ENCODE measurements at regions not wholly inside any gene's neighbourhood (a gene's known extent, or its start where the extent isn't known, plus 50 kb on each side); places are given as distances from the start of the nearest gene placed in this dataset.

DNA sequence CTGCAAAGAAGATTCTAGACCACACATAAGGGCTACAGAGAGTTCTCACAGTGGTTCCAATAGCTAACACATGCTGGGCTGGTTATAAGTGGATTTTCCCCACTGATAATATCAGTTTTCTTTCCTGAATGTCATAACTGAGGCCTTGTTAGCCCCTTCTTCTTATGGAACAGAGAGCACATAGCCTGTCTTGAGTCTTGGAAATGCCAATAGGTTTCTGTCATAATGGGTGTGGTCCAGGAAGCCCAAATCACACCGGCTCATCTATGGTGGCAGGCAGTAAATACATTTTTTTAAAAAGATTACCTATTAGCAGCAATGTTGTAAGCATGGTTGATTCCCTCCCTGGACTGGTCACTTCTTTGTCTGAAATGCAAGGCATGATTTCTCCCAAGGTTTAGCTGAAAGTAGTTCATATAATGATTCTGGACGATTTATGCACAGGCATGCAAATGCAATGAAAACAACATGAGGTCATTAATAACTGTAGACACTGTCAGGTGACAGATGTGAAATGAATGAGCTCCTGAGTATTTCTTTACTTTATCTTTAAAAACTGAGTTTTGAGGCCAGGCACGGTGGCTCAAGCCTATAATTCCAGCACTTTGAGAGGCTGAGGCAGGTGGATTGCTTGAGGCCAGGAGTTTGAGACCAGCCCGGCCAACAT is 67.2 kb upstream of the ATP2C1 start:
- TF ChIP-seq SMC3 (IDR thresholded peaks at IDR 0.05) (no peak), CTCF (IDR thresholded peaks at IDR 0.05) (no peak), USF2 (IDR thresholded peaks at IDR 0.05) (no peak), RCOR1 (IDR thresholded peaks at IDR 0.05; ENCODE audit: low read depth, low read length) (no peak), RNF2 (IDR thresholded peaks at IDR 0.05; ENCODE audit: borderline replicate concordance, low read depth) (no peak), JUN (IDR thresholded peaks at IDR 0.05) (no peak), POLR2A (IDR thresholded peaks at IDR 0.05; ENCODE audit: low read length) (no peak), NR3C1 (IDR thresholded peaks at IDR 0.05) (no peak), FOSL2 (IDR thresholded peaks at IDR 0.05) (no peak), FOSL2 (CRISPR knock-in tag; IDR thresholded peaks at IDR 0.05) (no peak), MAZ (IDR thresholded peaks at IDR 0.05; ENCODE audit: borderline replicate concordance, low read depth, low read length) (no peak), MYC (IDR thresholded peaks at IDR 0.05; ENCODE audit: borderline replicate concordance, low read length) (no peak)
- TF ChIP-seq, protein P1, sequence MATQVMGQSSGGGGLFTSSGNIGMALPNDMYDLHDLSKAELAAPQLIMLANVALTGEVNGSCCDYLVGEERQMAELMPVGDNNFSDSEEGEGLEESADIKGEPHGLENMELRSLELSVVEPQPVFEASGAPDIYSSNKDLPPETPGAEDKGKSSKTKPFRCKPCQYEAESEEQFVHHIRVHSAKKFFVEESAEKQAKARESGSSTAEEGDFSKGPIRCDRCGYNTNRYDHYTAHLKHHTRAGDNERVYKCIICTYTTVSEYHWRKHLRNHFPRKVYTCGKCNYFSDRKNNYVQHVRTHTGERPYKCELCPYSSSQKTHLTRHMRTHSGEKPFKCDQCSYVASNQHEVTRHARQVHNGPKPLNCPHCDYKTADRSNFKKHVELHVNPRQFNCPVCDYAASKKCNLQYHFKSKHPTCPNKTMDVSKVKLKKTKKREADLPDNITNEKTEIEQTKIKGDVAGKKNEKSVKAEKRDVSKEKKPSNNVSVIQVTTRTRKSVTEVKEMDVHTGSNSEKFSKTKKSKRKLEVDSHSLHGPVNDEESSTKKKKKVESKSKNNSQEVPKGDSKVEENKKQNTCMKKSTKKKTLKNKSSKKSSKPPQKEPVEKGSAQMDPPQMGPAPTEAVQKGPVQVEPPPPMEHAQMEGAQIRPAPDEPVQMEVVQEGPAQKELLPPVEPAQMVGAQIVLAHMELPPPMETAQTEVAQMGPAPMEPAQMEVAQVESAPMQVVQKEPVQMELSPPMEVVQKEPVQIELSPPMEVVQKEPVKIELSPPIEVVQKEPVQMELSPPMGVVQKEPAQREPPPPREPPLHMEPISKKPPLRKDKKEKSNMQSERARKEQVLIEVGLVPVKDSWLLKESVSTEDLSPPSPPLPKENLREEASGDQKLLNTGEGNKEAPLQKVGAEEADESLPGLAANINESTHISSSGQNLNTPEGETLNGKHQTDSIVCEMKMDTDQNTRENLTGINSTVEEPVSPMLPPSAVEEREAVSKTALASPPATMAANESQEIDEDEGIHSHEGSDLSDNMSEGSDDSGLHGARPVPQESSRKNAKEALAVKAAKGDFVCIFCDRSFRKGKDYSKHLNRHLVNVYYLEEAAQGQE (IDR thresholded peaks at IDR 0.05): no peak
